ENCODE measurements at regions not wholly inside any gene's neighbourhood (a gene's known extent, or its start where the extent isn't known, plus 50 kb on each side); places are given as distances from the start of the nearest gene placed in this dataset.

DNA sequence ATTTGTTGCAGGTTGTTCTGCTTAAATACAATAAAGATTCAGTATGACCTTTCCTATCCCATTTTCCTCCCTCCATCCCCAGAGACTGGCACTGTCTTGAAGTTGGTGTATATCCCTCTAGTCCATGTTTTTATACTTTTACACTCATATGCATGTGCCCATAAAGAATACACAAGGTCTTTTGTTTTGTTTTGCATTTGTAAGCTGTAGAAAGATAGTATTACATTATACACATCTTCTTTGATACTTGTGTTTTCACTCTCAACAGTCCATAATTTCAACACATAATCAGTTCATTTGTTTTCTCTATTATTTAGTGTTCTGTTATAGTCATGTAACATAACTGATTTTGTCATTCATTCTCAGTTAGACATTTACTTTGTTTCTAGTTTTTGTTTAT, 88.7 kb upstream of the AADACL2 start:
- TF ChIP-seq HDAC2 (IDR thresholded peaks at IDR 0.05; ENCODE audit: borderline replicate concordance in 1 of 2, low read depth in 2 of 2, low read length in 2 of 2) (no peak), EP300 (IDR thresholded peaks at IDR 0.05; ENCODE audit: borderline replicate concordance in 1 of 2, low read depth in 2 of 2, low read length in 2 of 2) (no peak), POLR2A (IDR thresholded peaks at IDR 0.05; ENCODE audit: control extremely low read depth in 1 of 2, low read depth in 2 of 2, low read length in 2 of 2) (no peak), TAF1 (IDR thresholded peaks at IDR 0.05; ENCODE audit: low read depth, low read length) (no peak), RFX5 (IDR thresholded peaks at IDR 0.05; ENCODE audit: borderline replicate concordance, low read depth, low read length) (no peak), ZNF274 (IDR thresholded peaks at IDR 0.05; ENCODE audit: borderline replicate concordance, extremely low read depth, low read length) (no peak), SIRT6 (IDR thresholded peaks at IDR 0.05; ENCODE audit: low read length) (no peak), EZH2 (IDR thresholded peaks at IDR 0.05; ENCODE audit: low read depth, low read length, severe bottlenecking) (no peak), RAD21 (IDR thresholded peaks at IDR 0.05 in 1 of 2, conservative IDR thresholded peaks at IDR 0.05 in 1 of 2; ENCODE audit: low read depth in 2 of 2, low read length in 2 of 2) (no peak)
- TF ChIP-seq, protein P1, sequence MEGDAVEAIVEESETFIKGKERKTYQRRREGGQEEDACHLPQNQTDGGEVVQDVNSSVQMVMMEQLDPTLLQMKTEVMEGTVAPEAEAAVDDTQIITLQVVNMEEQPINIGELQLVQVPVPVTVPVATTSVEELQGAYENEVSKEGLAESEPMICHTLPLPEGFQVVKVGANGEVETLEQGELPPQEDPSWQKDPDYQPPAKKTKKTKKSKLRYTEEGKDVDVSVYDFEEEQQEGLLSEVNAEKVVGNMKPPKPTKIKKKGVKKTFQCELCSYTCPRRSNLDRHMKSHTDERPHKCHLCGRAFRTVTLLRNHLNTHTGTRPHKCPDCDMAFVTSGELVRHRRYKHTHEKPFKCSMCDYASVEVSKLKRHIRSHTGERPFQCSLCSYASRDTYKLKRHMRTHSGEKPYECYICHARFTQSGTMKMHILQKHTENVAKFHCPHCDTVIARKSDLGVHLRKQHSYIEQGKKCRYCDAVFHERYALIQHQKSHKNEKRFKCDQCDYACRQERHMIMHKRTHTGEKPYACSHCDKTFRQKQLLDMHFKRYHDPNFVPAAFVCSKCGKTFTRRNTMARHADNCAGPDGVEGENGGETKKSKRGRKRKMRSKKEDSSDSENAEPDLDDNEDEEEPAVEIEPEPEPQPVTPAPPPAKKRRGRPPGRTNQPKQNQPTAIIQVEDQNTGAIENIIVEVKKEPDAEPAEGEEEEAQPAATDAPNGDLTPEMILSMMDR (IDR thresholded peaks at IDR 0.05; ENCODE audit: control extremely low read depth in 1 of 3, insufficient read depth in 1 of 3, low read depth in 1 of 3, low read length in 3 of 3), result no peak
- TF ChIP-seq, protein P2, sequence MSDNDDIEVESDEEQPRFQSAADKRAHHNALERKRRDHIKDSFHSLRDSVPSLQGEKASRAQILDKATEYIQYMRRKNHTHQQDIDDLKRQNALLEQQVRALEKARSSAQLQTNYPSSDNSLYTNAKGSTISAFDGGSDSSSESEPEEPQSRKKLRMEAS (IDR thresholded peaks at IDR 0.05), result no peak
